Amygdala (tissue), 56 donors: ENCODE measurements at regions not wholly inside any gene's neighbourhood (a gene's known extent, or its start where the extent isn't known, plus 50 kb on each side); places are given as distances from the start of the nearest gene placed in this dataset.
"Not testable (repeated sequence)": the region's sequence is repeated elsewhere in the genome, so short reads cannot be mapped to it uniquely, and the experiment has no call there.

Experiments
- DNase-seq, 56 donors: peaks; one replicate each; lab custom pipeline; 2025; lab: John Stamatoyannopoulos, UW

GRCh38 chr9:65397763-65398719 is 113.0 kb upstream of the FOXD4L5 start:
- DNase-seq, result not testable (repeated sequence)

- DNase-seq, result not testable (repeated sequence)
Observed at GRCh38 chr9:65397226-65397625, 112.2 kb upstream of the FOXD4L5 start.

GRCh38 chr9:65396601-65397000 is 111.6 kb upstream of the FOXD4L5 start:
- DNase-seq, result peak in 2 of 56 donors; percentile 9

GRCh38 chr9:65395789-65396188 is 110.8 kb upstream of the FOXD4L5 start:
- DNase-seq, result not testable (repeated sequence)

- DNase-seq, result not testable (repeated sequence)
Observed at GRCh38 chr9:65395121-65395520, 110.1 kb upstream of the FOXD4L5 start.

- not testable (repeated sequence) for DNase-seq
Observed at GRCh38 chr9:65393111-65393810, 108.3 kb upstream of the FOXD4L5 start.

GRCh38 chr9:65392611-65393010 is 107.6 kb upstream of the FOXD4L5 start:
- not testable (repeated sequence) for DNase-seq

GRCh38 chr9:65389710-65390109 is 104.7 kb upstream of the FOXD4L5 start:
- not testable (repeated sequence) for DNase-seq

GRCh38 chr9:65389216-65389615 is 104.2 kb upstream of the FOXD4L5 start:
- DNase-seq, result not testable (repeated sequence)

GRCh38 chr9:65386699-65387098 is 101.7 kb upstream of the FOXD4L5 start:
- not testable (repeated sequence) for DNase-seq

GRCh38 chr9:65386191-65386590 is 101.2 kb upstream of the FOXD4L5 start:
- DNase-seq, result not testable (repeated sequence)

GRCh38 chr9:65385655-65386024 is 100.6 kb upstream of the FOXD4L5 start:
- DNase-seq, result not testable (repeated sequence)

- DNase-seq, result not testable (repeated sequence)
Observed at GRCh38 chr9:65384759-65385654, 100.0 kb upstream of the FOXD4L5 start.

- DNase-seq, result not testable (repeated sequence)
Observed at GRCh38 chr9:65384066-65384465, 99.1 kb upstream of the FOXD4L5 start.

- DNase-seq, result not testable (repeated sequence)
Observed at GRCh38 chr9:65383646-65384045, 98.6 kb upstream of the FOXD4L5 start.

- not testable (repeated sequence) for DNase-seq
Observed at GRCh38 chr9:65382701-65383318, 97.8 kb upstream of the FOXD4L5 start.
